ENCODE measurements at regions not wholly inside any gene's neighbourhood (a gene's known extent, or its start where the extent isn't known, plus 50 kb on each side); places are given as distances from the start of the nearest gene placed in this dataset.
A peak's percentile ranks its signal among the peaks of the same experiment; 100 is the strongest.

DNA sequence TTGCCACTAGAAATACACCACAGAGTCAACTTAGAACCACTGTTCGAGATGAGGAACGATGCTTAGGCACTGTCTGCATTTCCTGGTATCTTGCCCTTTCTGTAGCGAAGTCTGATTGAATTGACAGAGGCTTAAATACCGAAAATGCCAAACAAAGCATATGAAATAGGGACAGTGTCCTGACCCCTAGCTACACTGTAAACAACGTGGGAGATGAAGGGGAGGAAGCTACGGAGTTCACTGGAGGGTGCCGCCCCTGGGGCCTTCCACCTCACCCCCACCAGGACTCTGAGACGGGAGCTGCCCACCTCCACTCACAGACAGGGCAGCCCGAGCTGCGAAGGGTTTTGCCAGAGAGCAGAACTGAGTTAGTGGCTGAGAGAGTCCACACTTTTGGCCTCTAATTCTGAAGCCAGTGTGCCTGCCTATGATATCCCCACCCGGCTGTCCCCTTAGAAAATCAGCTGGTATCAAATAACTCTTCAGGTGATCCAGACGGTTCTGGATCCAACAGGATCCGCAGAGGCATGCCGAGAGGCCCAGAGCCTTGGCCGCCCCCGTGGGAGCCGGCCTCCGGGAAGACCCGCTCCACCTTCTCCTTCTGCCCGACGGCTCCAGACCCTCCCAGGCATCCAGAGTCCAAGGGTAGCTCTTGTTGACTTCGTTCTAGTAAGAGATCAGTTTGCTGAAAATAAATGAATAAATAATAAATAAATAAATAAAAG, 230.7 kb upstream of the DIO3 start (continued):
- TF ChIP-seq ATF6 (CRISPR knock-in tag; conservative IDR thresholded peaks at IDR 0.05) (no peak), ZNF775 (CRISPR knock-in tag; IDR thresholded peaks at IDR 0.05; ENCODE audit: borderline replicate concordance) (no peak), AKAP8 (CRISPR knock-in tag; IDR thresholded peaks at IDR 0.05) (0 out of 2 replicates have a peak, but pooled peaks have one; percentile 42), SP5 (CRISPR knock-in tag; IDR thresholded peaks at IDR 0.05; ENCODE audit: borderline replicate concordance, low read depth) (peak; percentile 76), MTA1 (CRISPR knock-in tag; IDR thresholded peaks at IDR 0.05; ENCODE audit: borderline replicate concordance) (0 out of 2 replicates have a peak, but pooled peaks have one; percentile 37), BRD4 (CRISPR knock-in tag; IDR thresholded peaks at IDR 0.05) (0 out of 2 replicates have a peak, but pooled peaks have one; percentile 26), FOSL2 (CRISPR knock-in tag; IDR thresholded peaks at IDR 0.05) (peak; percentile 29; the same call in 1 of the 2 replicates), ZNF556 (CRISPR knock-in tag; IDR thresholded peaks at IDR 0.05; ENCODE audit: borderline replicate concordance) (peak; percentile 29; the same call in 1 of the 2 replicates), ZNF576 (CRISPR knock-in tag; IDR thresholded peaks at IDR 0.05) (no peak), YEATS2 (CRISPR knock-in tag; IDR thresholded peaks at IDR 0.05; ENCODE audit: borderline replicate concordance) (peak; percentile 31; the same call in 1 of the 2 replicates), IRF2 (CRISPR knock-in tag; IDR thresholded peaks at IDR 0.05) (peak; percentile 65; the same call in 1 of the 2 replicates), ZSCAN9 (CRISPR knock-in tag; IDR thresholded peaks at IDR 0.05; ENCODE audit: borderline replicate concordance) (peak; percentile 31; the same call in 1 of the 2 replicates), ZNF549 (CRISPR knock-in tag; IDR thresholded peaks at IDR 0.05) (peak; percentile 86; the same call in 1 of the 2 replicates), PTBP1 (IDR thresholded peaks at IDR 0.05; ENCODE audit: low read depth, low read length, poor library complexity, severe bottlenecking) (no peak), ZNF629 (CRISPR knock-in tag; conservative IDR thresholded peaks at IDR 0.05) (0 out of 2 replicates have a peak, but pooled peaks have one; percentile 9), ZNF317 (CRISPR knock-in tag; IDR thresholded peaks at IDR 0.05) (0 out of 2 replicates have a peak, but pooled peaks have one; percentile 34), ZSCAN20 (CRISPR knock-in tag; IDR thresholded peaks at IDR 0.05; ENCODE audit: borderline replicate concordance) (no peak)
- TF ChIP-seq, protein P1, sequence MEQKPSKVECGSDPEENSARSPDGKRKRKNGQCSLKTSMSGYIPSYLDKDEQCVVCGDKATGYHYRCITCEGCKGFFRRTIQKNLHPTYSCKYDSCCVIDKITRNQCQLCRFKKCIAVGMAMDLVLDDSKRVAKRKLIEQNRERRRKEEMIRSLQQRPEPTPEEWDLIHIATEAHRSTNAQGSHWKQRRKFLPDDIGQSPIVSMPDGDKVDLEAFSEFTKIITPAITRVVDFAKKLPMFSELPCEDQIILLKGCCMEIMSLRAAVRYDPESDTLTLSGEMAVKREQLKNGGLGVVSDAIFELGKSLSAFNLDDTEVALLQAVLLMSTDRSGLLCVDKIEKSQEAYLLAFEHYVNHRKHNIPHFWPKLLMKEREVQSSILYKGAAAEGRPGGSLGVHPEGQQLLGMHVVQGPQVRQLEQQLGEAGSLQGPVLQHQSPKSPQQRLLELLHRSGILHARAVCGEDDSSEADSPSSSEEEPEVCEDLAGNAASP (CRISPR knock-in tag; IDR thresholded peaks at IDR 0.05; ENCODE audit: borderline replicate concordance): peak; percentile 53; the same call in 1 of the 2 replicates
- TF ChIP-seq, protein P2, sequence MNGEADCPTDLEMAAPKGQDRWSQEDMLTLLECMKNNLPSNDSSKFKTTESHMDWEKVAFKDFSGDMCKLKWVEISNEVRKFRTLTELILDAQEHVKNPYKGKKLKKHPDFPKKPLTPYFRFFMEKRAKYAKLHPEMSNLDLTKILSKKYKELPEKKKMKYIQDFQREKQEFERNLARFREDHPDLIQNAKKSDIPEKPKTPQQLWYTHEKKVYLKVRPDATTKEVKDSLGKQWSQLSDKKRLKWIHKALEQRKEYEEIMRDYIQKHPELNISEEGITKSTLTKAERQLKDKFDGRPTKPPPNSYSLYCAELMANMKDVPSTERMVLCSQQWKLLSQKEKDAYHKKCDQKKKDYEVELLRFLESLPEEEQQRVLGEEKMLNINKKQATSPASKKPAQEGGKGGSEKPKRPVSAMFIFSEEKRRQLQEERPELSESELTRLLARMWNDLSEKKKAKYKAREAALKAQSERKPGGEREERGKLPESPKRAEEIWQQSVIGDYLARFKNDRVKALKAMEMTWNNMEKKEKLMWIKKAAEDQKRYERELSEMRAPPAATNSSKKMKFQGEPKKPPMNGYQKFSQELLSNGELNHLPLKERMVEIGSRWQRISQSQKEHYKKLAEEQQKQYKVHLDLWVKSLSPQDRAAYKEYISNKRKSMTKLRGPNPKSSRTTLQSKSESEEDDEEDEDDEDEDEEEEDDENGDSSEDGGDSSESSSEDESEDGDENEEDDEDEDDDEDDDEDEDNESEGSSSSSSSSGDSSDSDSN (CRISPR knock-in tag; IDR thresholded peaks at IDR 0.05): no peak; the same call in 1 of the 2 replicates
